GM10266 (cell line): ENCODE measurements at regions not wholly inside any gene's neighbourhood (a gene's known extent, or its start where the extent isn't known, plus 50 kb on each side); places are given as distances from the start of the nearest gene placed in this dataset.

Source experiments
- DNase-seq: peaks from one replicate; pipeline ENCODE4 v3.0.0; 2012; ENCODE audit errors: extremely low spot score
- CTCF ChIP-seq: IDR thresholded peaks from 2 replicates; pipeline ENCODE4 v1.5.1; 2012; ENCODE audit warnings: mild to moderate bottlenecking, low read depth; ENCODE audit not compliant: control insufficient read depth, insufficient read depth; ENCODE audit errors: missing control alignments

DNA sequence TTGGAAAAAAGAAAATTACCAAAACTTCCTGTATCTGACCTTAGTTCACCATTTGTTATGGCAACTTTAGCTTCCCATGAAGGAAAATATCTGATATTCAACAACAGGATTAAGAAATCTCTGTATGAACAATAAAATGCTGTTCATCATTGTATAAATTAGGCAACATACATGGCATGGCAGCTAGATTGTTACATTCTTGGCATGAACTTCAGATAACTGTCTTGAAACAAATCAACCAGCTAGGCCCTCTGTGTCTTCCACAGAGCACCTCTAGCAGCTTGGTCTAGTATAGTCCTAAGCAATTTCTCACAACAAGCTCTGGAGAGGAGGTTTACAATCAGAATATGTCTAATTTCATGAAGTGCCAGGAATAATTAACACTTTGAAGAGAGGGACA lies 105.4 kb upstream of the PCDH7 start:
- no peak for DNase-seq
- TF ChIP-seq CTCF, result no peak

DNA sequence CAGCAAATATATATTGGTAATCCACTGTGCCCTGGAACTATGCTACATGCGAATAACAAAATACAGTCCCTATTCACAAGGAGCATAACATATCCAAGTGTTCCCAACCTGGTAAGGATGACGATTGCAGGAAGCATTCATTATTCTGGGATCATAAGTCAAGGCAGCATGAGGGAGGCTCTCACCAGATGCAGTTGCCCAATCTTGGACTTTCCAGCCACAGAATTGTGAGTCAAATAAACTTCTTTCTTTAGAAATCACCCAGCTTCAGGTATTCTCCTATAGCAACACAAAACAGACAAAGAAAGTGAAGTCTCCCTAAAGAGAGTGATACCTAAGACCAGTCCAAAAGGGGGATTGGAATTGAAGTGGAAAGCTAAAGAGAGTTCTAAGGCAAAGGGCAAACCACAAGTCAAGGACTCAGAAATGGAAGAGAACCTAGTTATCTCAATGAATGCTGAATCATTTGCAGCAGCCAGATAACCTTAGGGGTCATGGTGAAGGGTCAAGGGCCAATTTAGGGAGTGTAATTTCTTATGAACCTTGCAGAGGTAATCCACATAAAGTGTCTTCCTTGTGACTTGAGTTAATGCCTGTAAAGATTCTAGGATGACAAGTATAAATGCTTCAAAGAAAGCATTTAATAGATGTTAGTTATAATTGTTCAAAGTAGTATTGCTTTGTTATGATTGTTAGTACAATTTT lies 103.1 kb upstream of the PCDH7 start:
- no peak for DNase-seq
- no peak for TF ChIP-seq CTCF

- DNase-seq, result no peak
- TF ChIP-seq CTCF, result no peak
These were observed 102.3 kb upstream of the PCDH7 start for GRCh38 chr4:30617836-30618235.

- no peak for TF ChIP-seq CTCF
- no peak for DNase-seq
These were observed 100.5 kb upstream of the PCDH7 start for GRCh38 chr4:30619679-30620078.

- no peak for TF ChIP-seq CTCF
- no peak for DNase-seq
These were observed 99.5 kb upstream of the PCDH7 start for GRCh38 chr4:30620711-30621110.

DNA sequence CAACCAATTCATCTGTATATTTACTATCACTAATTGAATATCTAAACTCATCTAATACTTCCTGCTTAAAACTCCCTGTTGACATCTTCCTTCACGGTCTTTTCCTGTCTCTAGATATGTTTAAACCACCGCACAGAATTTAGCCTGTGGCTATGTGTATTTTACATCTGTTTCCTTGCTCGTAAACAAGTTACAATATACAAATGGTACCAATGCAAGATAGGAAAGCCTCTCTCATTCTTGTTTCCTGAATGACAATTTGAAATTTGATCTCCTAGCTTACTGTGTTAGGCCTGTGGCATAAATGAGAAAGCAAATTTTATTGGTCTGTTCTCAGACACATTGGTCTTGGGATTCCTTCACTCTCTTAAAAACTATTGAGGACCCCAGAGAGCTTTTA lies 89.7 kb upstream of the PCDH7 start:
- DNase-seq, result no peak
- TF ChIP-seq CTCF, result no peak

GRCh38 chr4:30632751-30633150 lies 87.4 kb upstream of the PCDH7 start:
- no peak for TF ChIP-seq CTCF
- no peak for DNase-seq
